ENCODE measurements at regions not wholly inside any gene's neighbourhood (a gene's known extent, or its start where the extent isn't known, plus 50 kb on each side); places are given as distances from the start of the nearest gene placed in this dataset.

GRCh38 chr18:73940721-73941120 is 206.9 kb downstream of the FBXO15 start:
- no peak for TF ChIP-seq CTCF (conservative IDR thresholded peaks at IDR 0.05)
- no peak for TF ChIP-seq ZFX (IDR thresholded peaks at IDR 0.05)
- H3K27ac ChIP-seq = no peak overlapping the region

- no peak overlapping the region for H3K27ac ChIP-seq
- TF ChIP-seq CTCF (conservative IDR thresholded peaks at IDR 0.05) (no peak), ZFX (IDR thresholded peaks at IDR 0.05) (no peak)
These were observed 208.2 kb downstream of the FBXO15 start for GRCh38 chr18:73939391-73939790.

- no peak for TF ChIP-seq ZFX (IDR thresholded peaks at IDR 0.05)
- no peak for TF ChIP-seq CTCF (conservative IDR thresholded peaks at IDR 0.05)
- no peak overlapping the region for H3K27ac ChIP-seq
These were observed 213.9 kb downstream of the FBXO15 start for GRCh38 chr18:73933685-73934084.

GRCh38 chr18:73932976-73933375 is 214.7 kb downstream of the FBXO15 start:
- TF ChIP-seq CTCF (conservative IDR thresholded peaks at IDR 0.05) = no peak
- TF ChIP-seq ZFX (IDR thresholded peaks at IDR 0.05) = no peak

GRCh38 chr18:73927496-73927895 is 220.1 kb downstream of the FBXO15 start:
- TF ChIP-seq ZFX (IDR thresholded peaks at IDR 0.05) = no peak
- TF ChIP-seq CTCF (conservative IDR thresholded peaks at IDR 0.05) = no peak
- no peak overlapping the region for H3K27ac ChIP-seq

More at GRCh38 chr18:73932976-73933375, 214.7 kb downstream of the FBXO15 start:
- no peak overlapping the region for H3K27ac ChIP-seq

GRCh38 chr18:73924836-73925235 is 222.8 kb downstream of the FBXO15 start:
- no peak overlapping the region for H3K27ac ChIP-seq
- TF ChIP-seq ZFX (IDR thresholded peaks at IDR 0.05) (no peak), CTCF (conservative IDR thresholded peaks at IDR 0.05) (no peak)

GRCh38 chr18:73924307-73924706 is 223.3 kb downstream of the FBXO15 start:
- no peak overlapping the region for H3K27ac ChIP-seq
- TF ChIP-seq ZFX (IDR thresholded peaks at IDR 0.05) = no peak

GRCh38 chr18:73923866-73924265 is 223.8 kb downstream of the FBXO15 start:
- no peak for TF ChIP-seq ZFX (IDR thresholded peaks at IDR 0.05)
- TF ChIP-seq CTCF (conservative IDR thresholded peaks at IDR 0.05) = no peak
- no peak overlapping the region for H3K27ac ChIP-seq

Data from C4-2B (cell line).